ENCODE measurements at regions not wholly inside any gene's neighbourhood (a gene's known extent, or its start where the extent isn't known, plus 50 kb on each side); places are given as distances from the start of the nearest gene placed in this dataset.
"Not testable (repeated sequence)": the region's sequence is repeated elsewhere in the genome, so short reads cannot be mapped to it uniquely, and the experiment has no call there.

DNA sequence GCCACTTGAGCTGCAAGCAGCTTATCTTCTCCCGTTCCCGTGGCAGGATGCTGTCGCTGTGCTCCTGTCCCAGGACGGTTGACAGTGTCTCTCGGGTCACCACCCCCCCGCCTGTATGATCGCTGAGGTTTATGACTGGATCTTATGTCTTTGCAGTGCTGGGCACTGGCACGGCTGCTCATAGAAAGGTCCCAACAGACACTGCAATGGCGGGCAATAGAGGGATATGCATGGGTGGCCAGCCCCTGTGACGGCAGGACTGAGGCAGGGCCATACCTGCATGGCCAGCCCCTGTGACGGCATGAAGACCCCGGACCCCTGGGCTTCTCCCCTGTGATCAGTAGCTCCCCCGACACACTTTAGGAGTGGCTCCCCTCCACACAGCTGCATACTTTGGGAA is 307.2 kb downstream of the TEX29 start:
- no peak for DNase-seq

DNA sequence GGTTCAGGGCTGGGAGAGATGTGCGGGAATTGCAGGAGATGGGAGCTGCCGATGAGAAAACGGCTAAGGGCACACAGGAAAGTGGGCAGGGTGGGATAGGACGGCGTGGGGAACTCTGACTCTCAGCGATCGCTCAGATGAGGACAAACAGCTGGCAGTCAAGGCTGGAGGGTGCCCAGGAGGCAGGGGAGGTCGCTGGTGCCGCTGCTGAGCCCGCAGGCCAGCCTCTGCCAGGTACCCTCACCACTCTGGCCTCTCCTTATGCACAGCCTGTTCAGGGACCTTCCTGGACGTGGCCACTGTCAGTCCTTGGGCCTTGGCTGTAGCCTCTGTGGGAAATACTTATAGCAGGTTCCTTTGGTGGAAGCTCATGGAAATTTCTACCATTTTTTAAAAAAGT is 308.6 kb downstream of the TEX29 start:
- no peak for DNase-seq

DNA sequence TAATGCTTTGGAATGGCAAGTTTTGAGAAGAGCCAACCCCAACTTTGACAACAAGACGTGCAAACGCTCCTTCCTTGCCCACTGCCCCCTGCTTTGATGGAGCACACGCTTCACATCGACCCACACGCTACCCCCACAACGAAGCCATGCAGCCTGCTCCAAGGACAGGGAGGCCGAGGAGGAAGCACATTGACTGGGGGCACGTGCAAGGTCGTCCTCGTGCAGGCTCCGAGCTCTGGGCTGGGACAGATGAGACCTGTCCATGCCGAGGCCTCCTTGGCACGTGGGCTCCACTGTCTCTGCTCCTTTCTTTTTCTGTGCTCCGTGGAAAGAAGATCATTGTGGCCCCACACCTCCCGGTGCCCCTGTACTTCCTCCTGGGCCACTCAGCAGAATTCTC is 309.0 kb downstream of the TEX29 start:
- no peak for DNase-seq

DNA sequence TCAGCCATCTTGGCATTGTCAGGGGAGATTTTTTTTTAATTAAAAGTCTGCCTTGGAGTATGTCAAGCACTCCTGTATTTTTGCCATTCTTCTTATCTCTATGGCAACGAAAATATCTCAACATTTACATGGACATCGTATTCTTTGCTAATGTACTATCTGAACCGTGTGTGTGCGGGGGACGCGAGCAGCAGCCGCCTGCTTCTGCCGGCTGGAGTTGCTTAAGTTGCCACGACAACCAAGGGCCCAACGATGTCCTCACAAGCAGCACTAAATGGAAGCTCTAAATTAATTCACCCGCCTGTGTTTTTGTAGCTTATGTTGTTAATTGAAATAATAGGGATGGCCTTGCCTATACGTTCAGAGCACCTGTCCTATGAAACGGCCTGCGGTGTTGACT is 309.5 kb downstream of the TEX29 start:
- peak; percentile 82 for DNase-seq

DNA sequence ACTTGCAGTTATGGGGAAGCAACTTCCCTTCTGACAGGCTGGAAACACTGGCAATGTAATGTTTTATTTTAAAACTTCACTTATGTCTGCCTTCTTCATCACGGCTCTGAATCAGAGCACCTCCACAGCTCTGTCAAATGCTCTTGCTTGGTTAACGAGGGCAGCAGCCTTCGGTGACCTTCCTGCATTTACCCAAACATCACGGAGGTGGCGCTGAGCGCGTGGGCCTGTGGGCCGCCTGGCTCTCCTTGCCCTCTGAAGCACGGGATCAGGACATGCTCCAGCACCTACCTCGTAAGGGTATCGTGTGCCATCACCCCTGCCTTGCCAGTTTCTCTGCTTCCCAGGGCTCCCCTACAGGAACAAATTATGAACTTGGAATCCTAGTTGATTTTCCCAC is 310.0 kb downstream of the TEX29 start:
- DNase-seq = peak; percentile 55

GRCh38 chr13:111631271-111631670 is 310.8 kb downstream of the TEX29 start:
- DNase-seq = not testable (repeated sequence)

- peak; percentile 24 for DNase-seq
Observed at GRCh38 chr13:111632906-111633305, 312.5 kb downstream of the TEX29 start.

GRCh38 chr13:111633401-111633800 is 313.0 kb downstream of the TEX29 start:
- DNase-seq = no peak

DNA sequence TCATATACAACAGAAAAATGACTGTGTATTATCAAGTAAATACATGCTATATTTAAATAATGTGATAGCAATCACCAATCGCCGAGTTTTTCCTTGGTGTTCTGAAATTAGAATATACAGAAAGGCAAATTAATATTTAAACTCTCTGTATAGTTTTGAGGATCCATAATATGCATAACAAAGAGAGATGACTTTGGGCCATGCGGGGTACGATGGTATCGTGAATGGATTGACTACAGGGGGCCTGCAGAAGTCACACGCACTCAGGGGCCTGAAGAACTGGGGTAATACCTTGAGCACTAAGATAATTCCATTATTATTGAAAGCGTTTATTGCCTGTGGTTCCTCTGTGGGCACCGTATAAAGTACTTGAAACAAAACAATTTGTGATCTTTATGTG is 314.0 kb downstream of the TEX29 start:
- DNase-seq = no peak

DNA sequence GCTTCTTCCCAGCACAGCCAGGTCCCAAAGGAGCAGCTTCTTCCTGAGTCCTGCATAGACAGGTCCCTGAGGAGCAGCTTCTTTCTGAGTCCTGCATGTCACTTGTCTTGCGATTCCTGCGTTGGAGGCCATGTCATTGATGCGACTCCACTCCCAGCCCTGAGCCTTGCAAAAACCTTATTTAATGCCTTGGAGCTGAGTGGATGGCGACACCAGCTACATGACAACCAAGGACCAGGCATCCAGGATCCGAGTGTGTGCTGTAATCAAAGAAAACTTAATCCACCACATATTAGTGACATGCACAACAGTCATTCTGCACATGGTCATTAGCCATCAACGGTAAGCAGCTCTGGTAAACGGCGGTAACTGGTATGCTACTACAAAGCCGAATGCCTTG is 315.8 kb downstream of the TEX29 start:
- DNase-seq = no peak

- no peak for DNase-seq
Observed at GRCh38 chr13:111636804-111637203, 316.4 kb downstream of the TEX29 start.

- no peak for DNase-seq
Observed at GRCh38 chr13:111637365-111637764, 316.9 kb downstream of the TEX29 start.

- DNase-seq = no peak
Observed at GRCh38 chr13:111638233-111638632, 317.8 kb downstream of the TEX29 start.

- no peak for DNase-seq
Observed at GRCh38 chr13:111639196-111639705, 318.8 kb downstream of the TEX29 start.

DNA sequence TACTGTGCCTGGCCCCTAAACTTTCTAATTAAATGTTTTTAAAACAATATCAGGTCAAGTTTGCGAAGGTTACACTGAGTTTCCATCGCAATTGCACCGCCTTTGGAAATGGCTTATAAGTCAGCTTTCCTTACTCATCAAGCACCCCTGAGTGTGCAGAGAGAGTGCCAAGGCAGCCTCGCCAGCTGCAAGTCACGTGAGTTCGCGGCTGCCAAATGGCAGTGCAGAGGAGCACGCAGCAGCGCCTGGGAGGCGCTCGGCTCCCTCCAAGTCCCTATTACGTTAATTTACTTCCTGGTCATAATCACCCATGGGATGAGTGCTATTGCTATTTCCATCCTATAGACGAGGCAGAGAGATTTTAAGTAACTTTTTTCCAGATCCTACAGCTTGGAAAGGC is 319.6 kb downstream of the TEX29 start:
- DNase-seq = no peak

- no peak for DNase-seq
Observed at GRCh38 chr13:111640476-111640875, 320.0 kb downstream of the TEX29 start.

DNA sequence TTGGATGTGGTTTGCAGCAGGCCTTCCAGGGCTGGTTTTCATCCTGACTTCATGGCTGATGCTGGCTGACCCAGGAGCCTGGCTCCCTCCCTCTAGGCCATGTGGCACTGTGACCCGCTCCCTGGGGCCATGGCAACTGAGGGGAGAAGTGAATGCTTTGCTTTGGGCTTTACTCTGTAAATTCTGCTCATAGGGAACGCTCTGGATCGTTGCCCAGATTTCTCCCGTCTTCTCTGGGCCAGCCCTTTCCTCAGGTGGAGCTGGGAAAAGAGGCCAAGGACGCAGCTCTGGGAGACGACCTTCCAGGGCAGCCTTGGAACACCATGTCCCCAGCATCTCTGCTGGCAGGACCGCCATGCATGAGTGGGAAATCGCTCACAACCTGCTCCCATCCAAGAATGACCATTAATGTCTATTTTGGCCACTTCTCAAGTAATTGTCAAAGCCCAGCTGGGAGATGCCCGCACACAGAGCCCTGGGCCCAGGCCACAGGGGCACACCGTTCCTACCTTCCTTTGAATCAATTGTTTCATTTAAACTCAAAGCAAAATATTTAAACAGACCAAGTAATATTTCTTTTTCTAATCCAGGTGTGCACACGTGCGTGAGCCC is 321.8 kb downstream of the TEX29 start:
- no peak for DNase-seq

- no peak for DNase-seq
Observed at GRCh38 chr13:111644750-111645149, 324.3 kb downstream of the TEX29 start.

- DNase-seq = no peak
Observed at GRCh38 chr13:111645198-111645597, 324.8 kb downstream of the TEX29 start.

DNA sequence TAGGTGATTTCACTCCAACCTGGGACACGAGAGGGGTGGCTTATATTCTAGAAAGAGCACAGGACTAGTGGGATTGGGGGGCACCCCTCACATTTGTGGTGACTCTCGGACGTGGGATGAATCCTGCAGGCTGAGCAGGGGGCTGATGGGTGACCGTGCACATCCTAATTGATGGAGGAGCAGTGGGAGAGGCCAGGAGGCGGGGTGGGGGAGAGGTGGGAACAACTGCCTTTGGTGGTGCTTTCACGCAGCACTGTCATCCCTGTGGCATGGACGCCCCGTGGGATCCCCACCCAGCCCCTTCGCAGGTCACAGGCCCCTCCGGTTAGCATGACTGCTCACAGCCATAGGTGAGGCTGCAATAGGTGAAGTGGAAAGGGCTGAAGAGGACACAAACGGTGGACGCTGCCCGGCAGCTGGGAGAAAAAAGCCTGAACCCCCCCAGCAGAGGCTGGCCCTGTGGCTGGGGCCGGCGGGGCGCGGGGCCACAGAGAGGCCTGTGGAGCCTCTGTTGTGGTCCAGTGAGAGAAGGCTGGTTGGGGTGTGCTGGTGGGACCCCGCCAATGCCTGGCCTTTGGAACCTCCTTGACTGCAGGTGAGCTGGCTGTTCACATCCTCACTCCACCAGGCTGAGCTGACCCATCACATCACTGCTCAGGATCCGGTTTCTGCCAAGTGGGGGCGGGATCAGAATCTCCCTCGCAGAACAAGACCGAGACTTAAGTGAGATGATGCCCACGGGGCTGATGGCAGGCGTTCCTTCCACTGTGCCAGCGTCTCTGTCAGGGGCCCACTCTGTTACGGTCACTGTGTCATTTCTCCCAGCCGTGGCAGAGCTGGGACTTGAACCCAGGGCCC is 325.4 kb downstream of the TEX29 start:
- no peak for DNase-seq

DNA sequence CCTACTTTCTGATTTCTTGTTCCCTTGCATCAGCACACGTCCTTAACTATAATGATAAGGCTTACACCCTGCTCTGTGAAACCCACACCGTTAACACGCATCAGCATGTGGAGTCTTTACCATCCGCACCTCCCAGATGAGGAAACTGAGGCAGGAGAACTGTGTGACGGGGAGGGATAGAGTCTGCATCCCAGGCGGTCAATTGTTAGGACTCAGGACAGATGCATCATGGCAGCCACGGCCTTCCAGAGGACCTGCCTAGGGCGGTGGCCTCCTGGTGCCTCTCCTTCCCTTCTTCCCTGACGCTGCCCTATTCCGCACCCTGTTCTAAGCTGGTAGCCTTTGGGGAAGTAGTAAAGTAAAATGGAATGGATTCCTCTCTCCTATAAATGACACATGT is 326.0 kb downstream of the TEX29 start:
- DNase-seq = no peak

GRCh38 chr13:111648885-111649284 is 328.4 kb downstream of the TEX29 start:
- DNase-seq = no peak

- DNase-seq = no peak
Observed at GRCh38 chr13:111650626-111651025, 330.2 kb downstream of the TEX29 start.

- DNase-seq = no peak
Observed at GRCh38 chr13:111652676-111653075, 332.2 kb downstream of the TEX29 start.
